Lower leg skin (tissue), 3 donors: ENCODE measurements at regions not wholly inside any gene's neighbourhood (a gene's known extent, or its start where the extent isn't known, plus 50 kb on each side); places are given as distances from the start of the nearest gene placed in this dataset.

Source experiments
- CTCF ChIP-seq, 3 donors: fragments of 450-650 bp; IDR thresholded peaks; one replicate each; pipeline ENCODE4 v1.5.1; 2016; ENCODE audit warnings: antibody characterized with exemption in 3 of 3, mild to moderate bottlenecking in 3 of 3, moderate library complexity in 2 of 3
- POLR2A ChIP-seq, 2 donors: fragments of 450-650 bp; IDR thresholded peaks; one replicate each; pipeline ENCODE4 v1.6.1; 2016 to 2017; ENCODE audit warnings: antibody characterized with exemption in 2 of 2, mild to moderate bottlenecking in 1 of 2, moderate library complexity in 1 of 2

- no peak for TF ChIP-seq CTCF (IDR thresholded peaks at IDR 0.05)
- TF ChIP-seq POLR2A (IDR thresholded peaks at IDR 0.05): no peak
Observed at GRCh38 chr17:77295241-77295853, 154.6 kb downstream of the SEC14L1 start.
